ENCODE measurements at regions not wholly inside any gene's neighbourhood (a gene's known extent, or its start where the extent isn't known, plus 50 kb on each side); places are given as distances from the start of the nearest gene placed in this dataset.

GRCh38 chr7:24018331-24018730 is 265.7 kb upstream of the NPY start:
- no peak for DNase-seq
- Histone ChIP-seq H3K27me3 (replicated peaks; ENCODE audit: control insufficient read depth, insufficient read depth, low read length, poor library complexity, severe bottlenecking) (no peaks in the 10 kb centered on the region), H3K9me3 (ENCODE audit: control insufficient read depth, low read length) (no peaks in the 10 kb centered on the region), H3K27ac (ENCODE audit: insufficient read depth, low read length, poor library complexity, severe bottlenecking) (no peak overlapping the region), H3K4me3 (ENCODE audit: insufficient read depth, low read depth, low read length, poor library complexity, severe bottlenecking) (no peak overlapping the region), H3K36me3 (ENCODE audit: control insufficient read depth, insufficient read depth, low read length) (no peaks in the 10 kb centered on the region), H3K4me1 (ENCODE audit: control insufficient read depth, insufficient read depth, low read length, poor library complexity, severe bottlenecking) (no peaks in the 10 kb centered on the region)

DNA sequence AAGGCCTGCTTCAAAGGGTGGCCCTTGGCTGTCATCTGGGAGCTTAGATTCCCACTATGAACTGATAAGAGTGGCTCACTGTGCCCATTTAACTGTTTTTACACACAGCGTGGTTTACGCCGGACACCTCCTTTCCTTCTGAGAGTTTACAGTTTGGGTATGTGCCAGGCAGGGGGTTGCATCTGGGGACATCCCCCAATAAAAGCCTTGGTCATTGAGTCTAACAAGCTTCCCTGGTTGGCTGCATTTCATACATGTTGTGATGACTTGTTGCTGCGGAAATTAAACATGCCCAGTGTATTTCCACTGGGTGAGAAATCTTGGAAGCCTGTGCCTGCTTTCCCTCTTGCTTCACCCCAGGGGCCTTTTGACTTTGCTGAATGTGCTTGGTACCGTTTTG is 264.1 kb upstream of the NPY start:
- DNase-seq: no peak
- H3K9me3 ChIP-seq (ENCODE audit: control insufficient read depth, low read length): no peaks in the 10 kb centered on the region
- no peak overlapping the region for H3K27ac ChIP-seq (ENCODE audit: insufficient read depth, low read length, poor library complexity, severe bottlenecking)
- H3K27me3 ChIP-seq (replicated peaks; ENCODE audit: control insufficient read depth, insufficient read depth, low read length, poor library complexity, severe bottlenecking): no peaks in the 10 kb centered on the region
- no peak overlapping the region for H3K4me3 ChIP-seq (ENCODE audit: insufficient read depth, low read depth, low read length, poor library complexity, severe bottlenecking)
- H3K36me3 ChIP-seq (ENCODE audit: control insufficient read depth, insufficient read depth, low read length): no peaks in the 10 kb centered on the region
- no peaks in the 10 kb centered on the region for H3K4me1 ChIP-seq (ENCODE audit: control insufficient read depth, insufficient read depth, low read length, poor library complexity, severe bottlenecking)

- no peak for DNase-seq
- no peak overlapping the region for H3K27ac ChIP-seq (ENCODE audit: insufficient read depth, low read length, poor library complexity, severe bottlenecking)
Measured at GRCh38 chr7:24024276-24025068, 259.5 kb upstream of the NPY start.

GRCh38 chr7:24025094-24025493 is 258.9 kb upstream of the NPY start:
- Histone ChIP-seq H3K9me3 (ENCODE audit: control insufficient read depth, low read length) (no peaks in the 10 kb centered on the region), H3K36me3 (ENCODE audit: control insufficient read depth, insufficient read depth, low read length) (no peaks in the 10 kb centered on the region), H3K4me1 (ENCODE audit: control insufficient read depth, insufficient read depth, low read length, poor library complexity, severe bottlenecking) (no peaks in the 10 kb centered on the region), H3K27ac (ENCODE audit: insufficient read depth, low read length, poor library complexity, severe bottlenecking) (no peak overlapping the region), H3K4me3 (ENCODE audit: insufficient read depth, low read depth, low read length, poor library complexity, severe bottlenecking) (no peak overlapping the region), H3K27me3 (replicated peaks; ENCODE audit: control insufficient read depth, insufficient read depth, low read length, poor library complexity, severe bottlenecking) (no peaks in the 10 kb centered on the region)
- no peak for DNase-seq

More at GRCh38 chr7:24024276-24025068, 259.5 kb upstream of the NPY start:
- Histone ChIP-seq H3K36me3 (ENCODE audit: control insufficient read depth, insufficient read depth, low read length) (no peaks in the 10 kb centered on the region), H3K9me3 (ENCODE audit: control insufficient read depth, low read length) (no peaks in the 10 kb centered on the region), H3K4me3 (ENCODE audit: insufficient read depth, low read depth, low read length, poor library complexity, severe bottlenecking) (no peak overlapping the region), H3K27me3 (replicated peaks; ENCODE audit: control insufficient read depth, insufficient read depth, low read length, poor library complexity, severe bottlenecking) (no peaks in the 10 kb centered on the region), H3K4me1 (ENCODE audit: control insufficient read depth, insufficient read depth, low read length, poor library complexity, severe bottlenecking) (no peaks in the 10 kb centered on the region)

DNA sequence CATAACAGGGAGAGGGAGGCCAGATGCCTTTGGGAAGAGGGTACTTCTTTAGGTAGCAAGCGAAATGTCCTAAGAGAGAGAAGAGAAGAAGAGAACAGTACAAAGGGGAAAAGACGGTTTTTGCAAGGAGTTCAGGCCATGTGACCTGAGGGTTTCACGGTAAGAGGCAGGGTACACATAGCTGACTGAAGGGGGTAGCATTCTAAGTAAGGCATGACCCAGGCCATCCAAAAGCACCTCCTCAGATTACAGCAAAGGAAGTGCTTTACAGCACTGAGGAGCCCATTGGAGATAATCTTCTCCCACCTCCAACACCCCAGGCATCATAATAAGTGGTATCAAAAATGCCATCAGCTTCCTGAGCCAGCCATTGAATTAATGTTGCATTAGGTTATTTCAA is 258.2 kb upstream of the NPY start:
- H3K27ac ChIP-seq (ENCODE audit: insufficient read depth, low read length, poor library complexity, severe bottlenecking): no peak overlapping the region
- no peak overlapping the region for H3K4me3 ChIP-seq (ENCODE audit: insufficient read depth, low read depth, low read length, poor library complexity, severe bottlenecking)
- DNase-seq: no peak
- H3K27me3 ChIP-seq (replicated peaks; ENCODE audit: control insufficient read depth, insufficient read depth, low read length, poor library complexity, severe bottlenecking): no peaks in the 10 kb centered on the region
- no peaks in the 10 kb centered on the region for H3K36me3 ChIP-seq (ENCODE audit: control insufficient read depth, insufficient read depth, low read length)
- no peaks in the 10 kb centered on the region for H3K9me3 ChIP-seq (ENCODE audit: control insufficient read depth, low read length)
- H3K4me1 ChIP-seq (ENCODE audit: control insufficient read depth, insufficient read depth, low read length, poor library complexity, severe bottlenecking): no peaks in the 10 kb centered on the region

DNA sequence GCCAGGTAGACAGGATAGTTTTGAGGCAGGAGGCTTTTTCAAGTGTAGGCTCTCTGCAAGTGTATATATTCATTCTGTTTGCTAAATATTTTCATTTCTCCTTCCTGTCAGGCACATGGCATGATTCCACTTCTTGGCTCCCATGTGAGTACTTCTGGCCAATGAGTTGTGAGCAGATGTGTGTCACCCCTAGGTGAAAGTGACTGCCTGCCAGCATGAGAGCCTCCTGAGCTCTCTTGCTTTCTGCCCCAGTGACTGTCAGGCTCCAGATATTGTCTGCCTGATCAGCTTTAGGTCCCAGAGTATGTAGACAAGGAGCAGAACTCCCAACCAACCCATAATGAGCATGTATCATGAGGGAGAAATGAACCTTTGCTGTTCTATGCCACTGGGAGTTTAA is 257.6 kb upstream of the NPY start:
- Histone ChIP-seq H3K4me1 (ENCODE audit: control insufficient read depth, insufficient read depth, low read length, poor library complexity, severe bottlenecking) (no peaks in the 10 kb centered on the region), H3K36me3 (ENCODE audit: control insufficient read depth, insufficient read depth, low read length) (no peaks in the 10 kb centered on the region), H3K9me3 (ENCODE audit: control insufficient read depth, low read length) (no peaks in the 10 kb centered on the region), H3K4me3 (ENCODE audit: insufficient read depth, low read depth, low read length, poor library complexity, severe bottlenecking) (no peak overlapping the region), H3K27me3 (replicated peaks; ENCODE audit: control insufficient read depth, insufficient read depth, low read length, poor library complexity, severe bottlenecking) (no peaks in the 10 kb centered on the region), H3K27ac (ENCODE audit: insufficient read depth, low read length, poor library complexity, severe bottlenecking) (no peak overlapping the region)
- no peak for DNase-seq

- DNase-seq: no peak
- no peak overlapping the region for H3K27ac ChIP-seq (ENCODE audit: insufficient read depth, low read length, poor library complexity, severe bottlenecking)
- no peaks in the 10 kb centered on the region for H3K36me3 ChIP-seq (ENCODE audit: control insufficient read depth, insufficient read depth, low read length)
- no peaks in the 10 kb centered on the region for H3K9me3 ChIP-seq (ENCODE audit: control insufficient read depth, low read length)
- no peaks in the 10 kb centered on the region for H3K4me1 ChIP-seq (ENCODE audit: control insufficient read depth, insufficient read depth, low read length, poor library complexity, severe bottlenecking)
- H3K27me3 ChIP-seq (replicated peaks; ENCODE audit: control insufficient read depth, insufficient read depth, low read length, poor library complexity, severe bottlenecking): no peaks in the 10 kb centered on the region
- H3K4me3 ChIP-seq (ENCODE audit: insufficient read depth, low read depth, low read length, poor library complexity, severe bottlenecking): no peak overlapping the region
Measured at GRCh38 chr7:24029068-24029467, 254.9 kb upstream of the NPY start.

DNA sequence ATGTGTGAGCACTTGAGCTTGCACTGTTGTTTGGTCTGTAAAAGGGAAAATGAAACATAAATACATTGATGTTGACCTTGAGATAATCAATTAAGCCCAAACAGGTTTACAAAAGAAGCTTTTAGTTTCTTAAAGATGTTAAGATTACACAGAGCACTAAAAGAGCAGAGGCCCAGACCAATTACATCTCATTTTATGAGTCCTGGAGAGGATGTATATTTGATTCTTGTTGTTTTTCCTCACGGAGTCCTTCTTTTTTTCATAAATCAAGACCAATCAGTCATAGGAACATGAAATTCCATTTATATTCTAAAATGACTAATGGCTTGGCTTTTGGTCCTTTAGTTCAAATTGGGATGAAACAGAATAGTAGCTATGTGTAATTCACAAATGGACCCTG is 249.7 kb upstream of the NPY start:
- Histone ChIP-seq H3K4me1 (ENCODE audit: control insufficient read depth, insufficient read depth, low read length, poor library complexity, severe bottlenecking) (no peaks in the 10 kb centered on the region), H3K27ac (ENCODE audit: insufficient read depth, low read length, poor library complexity, severe bottlenecking) (no peak overlapping the region), H3K27me3 (replicated peaks; ENCODE audit: control insufficient read depth, insufficient read depth, low read length, poor library complexity, severe bottlenecking) (no peaks in the 10 kb centered on the region), H3K9me3 (ENCODE audit: control insufficient read depth, low read length) (no peaks in the 10 kb centered on the region), H3K4me3 (ENCODE audit: insufficient read depth, low read depth, low read length, poor library complexity, severe bottlenecking) (no peak overlapping the region), H3K36me3 (ENCODE audit: control insufficient read depth, insufficient read depth, low read length) (no peaks in the 10 kb centered on the region)
- DNase-seq: no peak

GRCh38 chr7:24035366-24036032 is 248.5 kb upstream of the NPY start:
- Histone ChIP-seq H3K27ac (ENCODE audit: insufficient read depth, low read length, poor library complexity, severe bottlenecking) (no peak overlapping the region), H3K36me3 (ENCODE audit: control insufficient read depth, insufficient read depth, low read length) (no peaks in the 10 kb centered on the region), H3K4me3 (ENCODE audit: insufficient read depth, low read depth, low read length, poor library complexity, severe bottlenecking) (no peak overlapping the region), H3K27me3 (replicated peaks; ENCODE audit: control insufficient read depth, insufficient read depth, low read length, poor library complexity, severe bottlenecking) (no peaks in the 10 kb centered on the region), H3K9me3 (ENCODE audit: control insufficient read depth, low read length) (no peaks in the 10 kb centered on the region), H3K4me1 (ENCODE audit: control insufficient read depth, insufficient read depth, low read length, poor library complexity, severe bottlenecking) (no peaks in the 10 kb centered on the region)
- DNase-seq: no peak

GRCh38 chr7:24036033-24036412 is 248.0 kb upstream of the NPY start:
- no peak for DNase-seq
- Histone ChIP-seq H3K4me3 (ENCODE audit: insufficient read depth, low read depth, low read length, poor library complexity, severe bottlenecking) (no peak overlapping the region), H3K27me3 (replicated peaks; ENCODE audit: control insufficient read depth, insufficient read depth, low read length, poor library complexity, severe bottlenecking) (no peaks in the 10 kb centered on the region), H3K36me3 (ENCODE audit: control insufficient read depth, insufficient read depth, low read length) (no peaks in the 10 kb centered on the region), H3K9me3 (ENCODE audit: control insufficient read depth, low read length) (no peaks in the 10 kb centered on the region), H3K4me1 (ENCODE audit: control insufficient read depth, insufficient read depth, low read length, poor library complexity, severe bottlenecking) (no peaks in the 10 kb centered on the region), H3K27ac (ENCODE audit: insufficient read depth, low read length, poor library complexity, severe bottlenecking) (no peak overlapping the region)

Data from effector memory CD4-positive, alpha-beta T cell (primary cell).